Keratinocyte (primary cell): ENCODE measurements at regions not wholly inside any gene's neighbourhood (a gene's known extent, or its start where the extent isn't known, plus 50 kb on each side); places are given as distances from the start of the nearest gene placed in this dataset.

Source experiments
- EZH2 ChIP-seq: IDR thresholded peaks from one replicate; pipeline ENCODE4 v1.6.1; 2012; ENCODE audit warnings: inconsistent platforms, mild to moderate bottlenecking, low read length, moderate library complexity
- TF ChIP-seq, protein P1 (sequence below), 3 experiments: IDR thresholded peaks in 1 of 3; conservative IDR thresholded peaks in 1 of 3; optimal IDR thresholded peaks in 1 of 3; 2 replicates in 2 of 3; 3 replicates in 1 of 3; pipeline versions ENCODE3 to v1.5.1; 2011; ENCODE audit warnings: low read length in 3 of 3, mild to moderate bottlenecking in 3 of 3, moderate library complexity in 2 of 3, control low read depth in 1 of 3, inconsistent platforms in 1 of 3; ENCODE audit not compliant: insufficient read depth in 2 of 3; ENCODE audit errors: extremely low read depth in 1 of 3

DNA sequence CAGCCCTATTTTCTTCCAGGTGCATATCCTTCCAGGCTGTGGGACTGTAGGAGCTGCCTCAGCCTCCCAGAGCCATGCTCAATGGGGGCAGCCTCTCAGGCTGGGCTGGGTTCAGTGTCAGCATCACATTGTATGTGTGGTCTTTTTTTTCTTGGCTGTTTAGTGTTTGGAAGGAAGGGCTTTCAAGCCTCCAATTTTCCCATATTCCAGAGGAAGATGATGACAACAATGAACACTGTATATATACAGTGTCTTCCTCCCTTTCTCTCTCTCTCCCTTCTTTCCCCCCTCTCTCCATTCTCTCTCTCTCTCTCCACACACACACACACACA, 326.4 kb downstream of the DYSF start:
- TF ChIP-seq, protein P1, sequence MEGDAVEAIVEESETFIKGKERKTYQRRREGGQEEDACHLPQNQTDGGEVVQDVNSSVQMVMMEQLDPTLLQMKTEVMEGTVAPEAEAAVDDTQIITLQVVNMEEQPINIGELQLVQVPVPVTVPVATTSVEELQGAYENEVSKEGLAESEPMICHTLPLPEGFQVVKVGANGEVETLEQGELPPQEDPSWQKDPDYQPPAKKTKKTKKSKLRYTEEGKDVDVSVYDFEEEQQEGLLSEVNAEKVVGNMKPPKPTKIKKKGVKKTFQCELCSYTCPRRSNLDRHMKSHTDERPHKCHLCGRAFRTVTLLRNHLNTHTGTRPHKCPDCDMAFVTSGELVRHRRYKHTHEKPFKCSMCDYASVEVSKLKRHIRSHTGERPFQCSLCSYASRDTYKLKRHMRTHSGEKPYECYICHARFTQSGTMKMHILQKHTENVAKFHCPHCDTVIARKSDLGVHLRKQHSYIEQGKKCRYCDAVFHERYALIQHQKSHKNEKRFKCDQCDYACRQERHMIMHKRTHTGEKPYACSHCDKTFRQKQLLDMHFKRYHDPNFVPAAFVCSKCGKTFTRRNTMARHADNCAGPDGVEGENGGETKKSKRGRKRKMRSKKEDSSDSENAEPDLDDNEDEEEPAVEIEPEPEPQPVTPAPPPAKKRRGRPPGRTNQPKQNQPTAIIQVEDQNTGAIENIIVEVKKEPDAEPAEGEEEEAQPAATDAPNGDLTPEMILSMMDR (optimal IDR thresholded peaks at IDR 0.05 in 1 of 3, IDR thresholded peaks at IDR 0.05 in 1 of 3, conservative IDR thresholded peaks at IDR 0.05 in 1 of 3; ENCODE audit: extremely low read depth in 1 of 3, insufficient read depth in 2 of 3, low read length in 3 of 3) = no peak
- no peak for TF ChIP-seq EZH2
